SK-N-MC (cell line): ENCODE measurements at regions not wholly inside any gene's neighbourhood (a gene's known extent, or its start where the extent isn't known, plus 50 kb on each side); places are given as distances from the start of the nearest gene placed in this dataset.

ENCODE experiments used
- EZH2 ChIP-seq: fragments of 200-600 bp; sonication (generic); IDR thresholded peaks from one replicate; pipeline ENCODE4 v1.6.1; 2017; ENCODE audit warnings: antibody characterized with exemption
- POLR2AphosphoS5 ChIP-seq: IDR thresholded peaks from 2 replicates; pipeline ENCODE4 v1.6.1; 2012; ENCODE audit warnings: mild to moderate bottlenecking, low read depth, low read length, borderline replicate concordance

DNA sequence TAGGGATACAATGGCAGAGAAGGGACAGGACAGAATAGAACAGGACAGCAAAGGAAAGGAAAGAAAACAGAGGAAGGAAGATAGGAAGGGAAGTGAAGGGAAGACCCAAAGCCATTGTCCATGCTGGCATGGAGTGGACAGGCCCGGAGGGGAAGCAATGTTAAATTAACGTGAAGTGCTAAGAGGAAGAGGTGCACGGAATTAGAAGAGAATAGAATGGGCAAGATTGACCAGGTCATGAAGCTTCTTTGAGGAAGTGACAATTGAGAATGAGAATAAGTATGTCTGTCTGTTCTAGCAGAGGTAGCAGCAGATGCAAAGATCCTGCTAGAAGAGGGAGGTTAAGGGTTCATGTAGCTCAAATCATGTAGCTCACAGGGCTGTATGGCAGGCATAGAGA is 117.2 kb downstream of the MAF start:
- TF ChIP-seq POLR2AphosphoS5 = no peak
- TF ChIP-seq EZH2 = no peak
